ENCODE measurements at regions not wholly inside any gene's neighbourhood (a gene's known extent, or its start where the extent isn't known, plus 50 kb on each side); places are given as distances from the start of the nearest gene placed in this dataset.

DNA sequence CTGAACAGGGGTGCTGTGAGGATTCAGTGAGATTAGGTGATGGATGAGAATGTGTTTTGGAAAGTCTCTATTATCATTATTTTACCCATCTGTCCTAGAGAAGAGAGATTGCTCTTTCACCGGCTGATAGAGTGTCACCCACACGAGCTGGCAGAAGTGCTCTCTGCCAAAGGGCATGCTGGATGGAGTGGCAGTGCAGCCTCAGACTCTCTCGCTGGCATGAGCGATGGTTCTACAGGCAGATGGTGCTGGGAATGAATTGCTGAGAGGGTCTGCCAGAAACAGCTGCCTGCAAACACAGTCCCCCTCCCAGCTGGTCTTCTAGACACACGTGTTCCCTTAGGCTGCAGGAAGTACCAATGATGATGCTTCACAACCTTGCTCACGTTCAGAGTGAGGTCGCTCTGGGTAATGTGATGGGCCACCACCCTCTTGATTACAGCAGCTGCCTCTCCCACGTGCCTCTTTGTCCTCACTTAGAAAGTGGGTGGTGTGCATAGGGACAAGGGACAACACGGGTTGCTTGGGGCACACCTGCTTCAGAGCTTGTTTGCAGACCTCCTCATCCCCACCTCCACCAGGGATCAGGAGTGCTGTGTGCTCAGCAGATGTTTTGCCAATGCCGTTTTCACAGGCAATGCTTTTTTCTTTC lies 84.7 kb downstream of the FOXA2 start:
- Histone ChIP-seq H3K27ac (no peak overlapping the region), H3K9me3 (no peaks in the 10 kb centered on the region), H3K36me3 (no peaks in the 10 kb centered on the region), H3K4me1 (no peaks in the 10 kb centered on the region), H3K27me3 (peaks cover 0 to 26% of the 10 kb centered on the region in 2 donors), H3K4me3 (no peak overlapping the region)
- no peak for TF ChIP-seq POLR2AphosphoS5 (IDR thresholded peaks at IDR 0.05)
- TF ChIP-seq, protein P1, sequence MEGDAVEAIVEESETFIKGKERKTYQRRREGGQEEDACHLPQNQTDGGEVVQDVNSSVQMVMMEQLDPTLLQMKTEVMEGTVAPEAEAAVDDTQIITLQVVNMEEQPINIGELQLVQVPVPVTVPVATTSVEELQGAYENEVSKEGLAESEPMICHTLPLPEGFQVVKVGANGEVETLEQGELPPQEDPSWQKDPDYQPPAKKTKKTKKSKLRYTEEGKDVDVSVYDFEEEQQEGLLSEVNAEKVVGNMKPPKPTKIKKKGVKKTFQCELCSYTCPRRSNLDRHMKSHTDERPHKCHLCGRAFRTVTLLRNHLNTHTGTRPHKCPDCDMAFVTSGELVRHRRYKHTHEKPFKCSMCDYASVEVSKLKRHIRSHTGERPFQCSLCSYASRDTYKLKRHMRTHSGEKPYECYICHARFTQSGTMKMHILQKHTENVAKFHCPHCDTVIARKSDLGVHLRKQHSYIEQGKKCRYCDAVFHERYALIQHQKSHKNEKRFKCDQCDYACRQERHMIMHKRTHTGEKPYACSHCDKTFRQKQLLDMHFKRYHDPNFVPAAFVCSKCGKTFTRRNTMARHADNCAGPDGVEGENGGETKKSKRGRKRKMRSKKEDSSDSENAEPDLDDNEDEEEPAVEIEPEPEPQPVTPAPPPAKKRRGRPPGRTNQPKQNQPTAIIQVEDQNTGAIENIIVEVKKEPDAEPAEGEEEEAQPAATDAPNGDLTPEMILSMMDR (IDR thresholded peaks at IDR 0.05) = no peak
- no peak for TF ChIP-seq POLR2A (IDR thresholded peaks at IDR 0.05)
- intact Hi-C loops (cut with DNase I; ENCODE audit: low total_unique reads) = no loop called here
- no peak for DNase-seq (ENCODE audit: low spot score in 2 of 2)

DNA sequence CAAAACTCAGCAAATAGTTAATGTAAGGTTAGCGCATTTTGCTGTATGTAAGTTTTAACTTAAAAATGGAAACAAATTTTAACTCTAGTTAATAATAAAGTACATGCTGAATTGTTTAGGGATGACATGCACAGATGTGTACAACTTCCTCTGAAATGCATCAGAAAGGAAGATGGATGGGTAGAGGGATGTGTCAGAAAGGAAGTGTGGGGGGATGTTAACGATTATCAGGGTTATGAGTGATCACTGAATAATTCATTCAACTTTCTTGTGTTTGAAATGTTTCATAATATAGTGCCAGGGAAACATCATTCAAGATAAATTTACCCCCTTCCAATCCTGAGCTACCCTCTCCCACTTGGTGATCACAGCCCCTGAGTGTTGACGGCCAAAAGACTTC lies 87.6 kb downstream of the FOXA2 start:
- TF ChIP-seq, protein P1 (IDR thresholded peaks at IDR 0.05) = no peak
- no peak for TF ChIP-seq POLR2AphosphoS5 (IDR thresholded peaks at IDR 0.05)
- no peak for TF ChIP-seq POLR2A (IDR thresholded peaks at IDR 0.05)
- Histone ChIP-seq H3K36me3 (no peaks in the 10 kb centered on the region), H3K27ac (no peak overlapping the region), H3K4me3 (no peak overlapping the region), H3K27me3 (peaks cover 0 to 14% of the 10 kb centered on the region in 2 donors), H3K9me3 (no peaks in the 10 kb centered on the region), H3K4me1 (no peaks in the 10 kb centered on the region)
- intact Hi-C loops (cut with DNase I; ENCODE audit: low total_unique reads) = no loop called here
- no peak for DNase-seq (ENCODE audit: low spot score in 2 of 2)

DNA sequence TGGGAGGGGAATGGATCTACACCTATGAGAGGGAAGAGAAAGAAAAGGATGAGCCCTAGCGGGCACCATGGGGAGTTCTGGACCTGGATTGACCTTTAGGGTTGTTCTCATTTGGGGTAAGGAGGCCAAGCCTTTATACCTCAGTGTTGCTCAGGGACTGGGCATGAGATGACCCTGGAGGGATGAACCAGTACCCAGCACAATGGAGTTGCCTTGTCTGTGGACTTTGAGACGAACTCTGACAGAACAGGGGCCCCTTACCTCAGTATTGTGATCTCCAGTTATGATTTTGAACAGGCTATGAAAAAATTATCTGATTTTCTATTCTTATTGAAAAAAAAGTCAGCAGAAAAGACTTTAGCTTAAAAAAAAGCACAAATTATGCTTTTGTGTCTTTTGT lies 88.6 kb downstream of the FOXA2 start:
- Histone ChIP-seq H3K36me3 (no peaks in the 10 kb centered on the region), H3K4me1 (no peaks in the 10 kb centered on the region), H3K27ac (no peak overlapping the region), H3K27me3 (peaks cover 0 to 16% of the 10 kb centered on the region in 2 donors), H3K4me3 (no peak overlapping the region), H3K9me3 (no peaks in the 10 kb centered on the region)
- intact Hi-C loops (cut with DNase I; ENCODE audit: low total_unique reads) = no loop called here
- DNase-seq (ENCODE audit: low spot score in 2 of 2) = no peak
- TF ChIP-seq POLR2A (IDR thresholded peaks at IDR 0.05) = no peak
- TF ChIP-seq, protein P1 (IDR thresholded peaks at IDR 0.05) = no peak
- TF ChIP-seq POLR2AphosphoS5 (IDR thresholded peaks at IDR 0.05) = no peak

DNA sequence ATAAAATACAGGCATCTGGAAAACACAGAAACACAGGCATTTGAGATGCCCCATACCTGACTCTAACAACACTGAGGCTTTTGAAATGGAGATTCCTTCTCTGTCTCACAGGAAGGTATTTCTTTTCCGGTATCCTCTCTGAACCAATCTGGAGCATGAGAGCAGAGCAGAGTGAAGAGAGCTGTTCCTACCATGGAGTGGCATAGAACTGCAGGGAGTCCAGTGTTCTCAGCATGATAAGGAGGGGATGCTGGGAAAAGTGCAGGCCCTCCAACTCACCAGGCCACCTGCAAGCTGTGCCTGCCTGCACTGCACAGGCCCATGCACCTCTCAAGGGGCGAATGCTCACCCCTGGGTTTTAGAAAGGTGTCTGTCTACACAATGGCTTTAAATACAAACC lies 89.2 kb downstream of the FOXA2 start:
- TF ChIP-seq, protein P1 (IDR thresholded peaks at IDR 0.05) = no peak
- TF ChIP-seq POLR2AphosphoS5 (IDR thresholded peaks at IDR 0.05) (no peak), POLR2A (IDR thresholded peaks at IDR 0.05) (no peak)
- Histone ChIP-seq H3K36me3 (no peaks in the 10 kb centered on the region), H3K4me3 (no peak overlapping the region), H3K27ac (no peak overlapping the region), H3K4me1 (no peaks in the 10 kb centered on the region), H3K9me3 (no peaks in the 10 kb centered on the region), H3K27me3 (peaks cover 0 to 17% of the 10 kb centered on the region in 2 donors)
- intact Hi-C loops (cut with DNase I; ENCODE audit: low total_unique reads) = no loop called here
- DNase-seq (ENCODE audit: low spot score in 2 of 2) = no peak

DNA sequence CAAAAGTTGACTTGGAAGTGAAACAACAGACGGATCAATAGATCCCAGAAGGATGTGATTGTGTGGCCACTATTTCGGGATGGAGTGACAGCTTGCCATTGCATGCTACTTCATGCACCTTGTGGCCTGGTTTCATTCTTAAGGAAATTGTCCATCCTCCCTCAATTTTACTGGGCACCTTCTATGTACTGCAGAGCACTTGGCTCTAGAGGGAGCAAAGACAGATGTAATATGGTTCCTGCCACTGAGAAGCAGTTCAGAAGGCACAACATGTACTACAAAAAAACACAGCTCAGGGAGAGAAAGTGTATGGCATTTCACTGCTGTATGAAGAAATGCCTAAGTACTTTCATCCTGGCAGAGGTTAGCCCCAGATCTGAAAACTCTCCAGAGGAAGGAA lies 91.9 kb downstream of the FOXA2 start:
- H3K4me3 ChIP-seq = no peak overlapping the region
- no peaks in the 10 kb centered on the region for H3K4me1 ChIP-seq
- TF ChIP-seq POLR2AphosphoS5 (IDR thresholded peaks at IDR 0.05) (no peak), POLR2A (IDR thresholded peaks at IDR 0.05) (no peak)
- TF ChIP-seq, protein P1 (IDR thresholded peaks at IDR 0.05) = no peak
- no peak overlapping the region for H3K27ac ChIP-seq
- intact Hi-C loops (cut with DNase I; ENCODE audit: low total_unique reads) = no loop called here
- peaks cover 0 to 23% of the 10 kb centered on the region in 2 donors for H3K27me3 ChIP-seq
- DNase-seq (ENCODE audit: low spot score in 2 of 2) = no peak
- H3K36me3 ChIP-seq = no peaks in the 10 kb centered on the region
- no peaks in the 10 kb centered on the region for H3K9me3 ChIP-seq

Measured in breast epithelium (tissue), 4 donors.